GM10266 (cell line): ENCODE measurements at regions not wholly inside any gene's neighbourhood (a gene's known extent, or its start where the extent isn't known, plus 50 kb on each side); places are given as distances from the start of the nearest gene placed in this dataset.

Experiments used
- DNase-seq: peaks from one replicate; pipeline ENCODE4 v3.0.0; 2012; ENCODE audit errors: extremely low spot score
- TF ChIP-seq, protein P1 (sequence below): IDR thresholded peaks from 2 replicates; pipeline ENCODE4 v1.5.1; 2012; ENCODE audit warnings: mild to moderate bottlenecking, low read depth; ENCODE audit not compliant: control insufficient read depth, insufficient read depth; ENCODE audit errors: missing control alignments

DNA sequence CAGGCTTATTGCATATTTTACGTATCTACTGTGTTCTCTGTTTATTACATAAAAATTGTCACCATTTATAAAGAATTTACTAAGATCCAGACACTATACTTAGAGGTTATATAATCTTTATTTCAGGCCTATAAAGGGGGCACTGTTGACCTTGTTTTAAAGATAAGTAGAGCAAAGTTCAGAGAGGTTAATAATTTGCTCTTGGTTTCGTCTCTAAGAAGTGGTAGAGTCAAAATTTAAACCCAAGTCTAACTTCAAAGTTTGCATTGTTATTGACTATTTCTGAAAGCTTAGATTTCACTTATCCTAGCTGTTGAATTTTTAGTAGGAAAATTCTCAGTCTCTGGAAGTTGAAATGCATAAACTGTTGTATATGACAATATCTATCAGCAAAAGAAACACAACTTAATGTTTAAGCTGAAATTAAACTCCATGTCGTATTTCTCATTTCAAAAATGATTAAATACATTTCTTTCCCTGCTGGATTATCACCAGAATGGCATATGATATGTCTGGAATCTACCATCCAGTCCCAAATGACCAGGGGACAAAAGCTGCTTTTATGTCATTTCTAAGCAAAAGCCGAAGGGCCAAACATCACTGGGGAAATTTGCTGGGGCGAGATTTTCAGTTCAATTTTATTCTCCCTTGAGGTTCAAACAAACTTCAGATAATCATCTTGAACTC lies 138.4 kb downstream of the SLC7A11 start:
- TF ChIP-seq, protein P1, sequence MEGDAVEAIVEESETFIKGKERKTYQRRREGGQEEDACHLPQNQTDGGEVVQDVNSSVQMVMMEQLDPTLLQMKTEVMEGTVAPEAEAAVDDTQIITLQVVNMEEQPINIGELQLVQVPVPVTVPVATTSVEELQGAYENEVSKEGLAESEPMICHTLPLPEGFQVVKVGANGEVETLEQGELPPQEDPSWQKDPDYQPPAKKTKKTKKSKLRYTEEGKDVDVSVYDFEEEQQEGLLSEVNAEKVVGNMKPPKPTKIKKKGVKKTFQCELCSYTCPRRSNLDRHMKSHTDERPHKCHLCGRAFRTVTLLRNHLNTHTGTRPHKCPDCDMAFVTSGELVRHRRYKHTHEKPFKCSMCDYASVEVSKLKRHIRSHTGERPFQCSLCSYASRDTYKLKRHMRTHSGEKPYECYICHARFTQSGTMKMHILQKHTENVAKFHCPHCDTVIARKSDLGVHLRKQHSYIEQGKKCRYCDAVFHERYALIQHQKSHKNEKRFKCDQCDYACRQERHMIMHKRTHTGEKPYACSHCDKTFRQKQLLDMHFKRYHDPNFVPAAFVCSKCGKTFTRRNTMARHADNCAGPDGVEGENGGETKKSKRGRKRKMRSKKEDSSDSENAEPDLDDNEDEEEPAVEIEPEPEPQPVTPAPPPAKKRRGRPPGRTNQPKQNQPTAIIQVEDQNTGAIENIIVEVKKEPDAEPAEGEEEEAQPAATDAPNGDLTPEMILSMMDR = no peak
- DNase-seq = no peak

DNA sequence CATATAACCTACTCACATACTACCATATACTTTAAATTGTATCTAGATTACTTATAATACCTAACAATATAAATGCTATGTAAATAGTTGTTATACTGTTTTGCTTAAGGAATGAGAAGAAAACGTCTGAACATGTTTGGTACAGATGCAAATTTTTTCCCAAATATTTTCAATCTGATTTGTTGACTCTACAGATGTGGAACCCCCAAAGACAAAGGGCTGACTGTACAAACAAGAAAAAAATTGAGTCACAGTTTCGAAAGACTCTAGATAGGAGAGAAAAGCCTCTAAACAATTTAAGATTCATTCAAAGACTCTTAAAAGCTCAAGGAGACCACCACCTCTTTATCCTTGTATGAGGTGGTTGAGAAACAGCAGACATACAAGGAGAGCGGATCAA lies 142.8 kb downstream of the SLC7A11 start:
- no peak for DNase-seq
- TF ChIP-seq, protein P1 = no peak

DNA sequence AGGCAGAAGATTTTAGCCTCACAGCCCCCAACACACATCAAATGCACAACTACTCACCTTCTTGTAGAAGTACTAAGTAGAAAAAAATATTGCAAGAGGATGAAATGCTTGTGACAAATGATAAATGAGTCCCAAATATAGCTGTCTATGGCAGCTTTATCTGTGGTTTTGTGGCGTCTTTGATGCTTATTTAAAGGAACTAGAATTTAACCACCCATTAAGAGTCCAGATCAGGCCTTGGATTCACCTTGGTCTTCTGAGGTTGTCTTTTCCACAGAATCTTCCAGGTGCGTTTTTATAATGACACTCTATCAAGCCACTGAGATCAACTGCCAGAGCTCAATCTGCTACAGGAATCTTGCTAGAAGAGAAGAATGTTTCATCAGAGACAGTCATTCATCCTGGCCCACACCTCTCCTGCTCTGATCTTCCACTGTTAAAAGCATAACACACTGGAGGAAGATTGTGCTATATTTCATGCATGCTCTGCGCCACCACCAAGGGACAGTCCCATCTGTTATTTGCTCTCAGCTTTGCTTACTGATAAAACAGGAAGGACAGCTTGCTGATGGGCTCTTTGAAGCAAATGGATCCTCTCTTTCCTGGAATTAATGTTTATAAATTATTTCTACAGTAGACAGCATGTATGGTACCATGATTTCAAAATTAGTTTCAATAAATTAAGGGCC lies 144.1 kb downstream of the SLC7A11 start:
- TF ChIP-seq, protein P1 = no peak
- no peak for DNase-seq

DNA sequence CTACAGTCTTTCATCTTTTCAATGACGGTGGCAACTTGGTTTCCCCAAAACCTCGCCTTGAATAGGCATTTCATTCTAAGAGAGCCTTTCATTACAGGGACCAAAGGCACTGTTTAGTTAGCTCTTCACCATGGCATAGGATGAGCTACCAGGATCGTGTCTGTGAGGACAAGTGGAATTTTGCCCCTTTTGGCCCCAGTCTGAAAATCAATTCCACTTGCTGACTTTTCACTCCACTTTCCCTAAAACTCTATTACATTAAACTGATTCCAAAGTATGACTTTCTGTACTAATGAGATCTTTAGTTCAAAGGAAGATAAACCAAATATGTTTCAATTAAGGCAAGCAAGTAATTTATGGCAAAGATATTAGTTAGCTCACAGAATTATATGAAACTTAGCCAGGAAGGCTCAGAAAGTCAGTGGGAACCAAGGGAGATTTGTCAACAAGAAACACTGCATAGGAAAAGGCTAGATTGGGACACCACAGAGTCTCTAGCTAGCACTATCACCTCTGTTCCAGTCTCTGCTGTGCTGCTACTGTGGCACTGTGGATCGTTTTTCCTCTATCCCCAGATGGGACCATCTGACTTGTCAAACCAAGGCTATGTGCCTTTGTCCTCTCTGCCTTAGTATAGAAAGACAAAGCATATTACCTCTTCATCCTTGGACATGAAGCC lies 145.6 kb downstream of the SLC7A11 start:
- TF ChIP-seq, protein P1 = no peak

DNA sequence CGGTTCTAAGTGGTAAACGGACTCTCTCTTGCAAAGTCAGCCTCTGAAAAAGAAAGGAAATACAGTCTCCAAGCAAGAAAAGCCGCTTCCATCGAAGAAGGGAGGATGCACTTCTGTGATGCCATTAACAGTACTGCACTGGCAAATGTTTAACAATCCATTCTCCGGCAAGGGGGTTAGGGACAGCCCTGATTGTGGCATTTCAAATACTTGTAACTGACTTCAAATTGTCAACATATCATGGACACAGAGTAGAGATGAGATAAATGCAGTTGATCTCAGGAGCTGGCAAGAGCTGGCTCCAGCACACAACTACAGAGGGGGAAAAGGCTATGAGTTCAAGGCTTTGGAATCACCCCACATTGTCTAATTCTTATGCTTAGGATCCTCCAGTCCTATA lies 146.8 kb downstream of the SLC7A11 start:
- DNase-seq = no peak

More for the DNA sequence above, 145.6 kb downstream of the SLC7A11 start:
- DNase-seq = no peak

DNA sequence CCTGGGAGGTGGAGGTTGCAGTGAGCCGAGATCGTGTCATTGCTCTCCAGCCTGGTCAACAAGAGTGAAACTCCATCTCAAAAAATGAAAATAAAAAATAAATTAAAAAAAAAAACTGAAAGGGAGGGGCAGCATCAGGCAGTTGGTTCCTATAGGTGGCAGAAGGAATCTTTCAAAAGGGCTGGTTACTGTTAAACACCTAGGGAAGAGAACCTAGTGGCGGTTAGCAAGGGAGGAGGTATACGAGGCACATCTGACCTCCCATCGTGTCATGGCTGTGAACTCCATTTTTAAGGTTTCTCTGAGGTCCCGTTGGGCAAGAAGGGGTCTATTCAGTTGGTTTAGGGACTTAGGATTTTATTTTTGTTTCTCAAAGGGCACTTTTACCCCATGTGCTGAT lies 150.1 kb downstream of the SLC7A11 start:
- TF ChIP-seq, protein P1 = no peak
- no peak for DNase-seq

More for the DNA sequence above, 146.8 kb downstream of the SLC7A11 start:
- TF ChIP-seq, protein P1 = no peak

DNA sequence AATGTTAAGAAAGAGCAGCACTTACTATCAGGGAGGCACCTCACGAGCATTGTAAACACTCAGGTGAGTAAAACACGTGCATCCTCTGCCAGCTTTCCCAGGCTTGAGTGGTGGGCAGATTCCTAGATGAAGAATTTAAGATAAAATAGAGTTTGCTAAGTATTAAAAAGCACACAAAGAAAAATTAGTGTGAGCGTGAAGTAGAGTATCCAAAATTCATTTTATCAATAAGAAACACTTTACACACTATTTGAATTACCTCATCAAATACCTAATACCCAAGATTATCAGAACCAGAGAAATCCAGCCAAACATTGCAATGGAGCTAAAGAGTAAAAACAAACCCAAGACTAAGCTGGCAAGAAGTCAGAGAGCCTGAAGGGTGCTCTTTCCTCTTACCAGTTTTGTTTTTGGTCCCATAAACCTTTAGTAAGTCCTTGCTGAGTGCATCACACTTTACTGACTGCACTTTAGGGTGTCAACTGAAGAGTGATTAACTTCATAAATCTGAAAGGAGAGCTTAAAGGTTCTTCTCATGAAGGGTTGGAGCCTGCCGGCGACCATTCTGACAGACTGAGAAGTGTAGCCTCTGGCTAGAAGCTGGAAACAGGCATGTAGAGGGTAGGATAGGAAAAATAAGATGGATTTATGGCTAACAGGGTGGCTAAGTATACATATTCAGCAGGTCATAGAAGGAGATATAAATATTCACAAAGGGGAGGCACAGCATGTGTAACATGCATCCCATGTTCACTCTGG lies 151.1 kb downstream of the SLC7A11 start:
- TF ChIP-seq, protein P1 = no peak
- DNase-seq = no peak
